ENCODE measurements at regions not wholly inside any gene's neighbourhood (a gene's known extent, or its start where the extent isn't known, plus 50 kb on each side); places are given as distances from the start of the nearest gene placed in this dataset.
A peak's percentile ranks its signal among the peaks of the same experiment; 100 is the strongest.

DNA sequence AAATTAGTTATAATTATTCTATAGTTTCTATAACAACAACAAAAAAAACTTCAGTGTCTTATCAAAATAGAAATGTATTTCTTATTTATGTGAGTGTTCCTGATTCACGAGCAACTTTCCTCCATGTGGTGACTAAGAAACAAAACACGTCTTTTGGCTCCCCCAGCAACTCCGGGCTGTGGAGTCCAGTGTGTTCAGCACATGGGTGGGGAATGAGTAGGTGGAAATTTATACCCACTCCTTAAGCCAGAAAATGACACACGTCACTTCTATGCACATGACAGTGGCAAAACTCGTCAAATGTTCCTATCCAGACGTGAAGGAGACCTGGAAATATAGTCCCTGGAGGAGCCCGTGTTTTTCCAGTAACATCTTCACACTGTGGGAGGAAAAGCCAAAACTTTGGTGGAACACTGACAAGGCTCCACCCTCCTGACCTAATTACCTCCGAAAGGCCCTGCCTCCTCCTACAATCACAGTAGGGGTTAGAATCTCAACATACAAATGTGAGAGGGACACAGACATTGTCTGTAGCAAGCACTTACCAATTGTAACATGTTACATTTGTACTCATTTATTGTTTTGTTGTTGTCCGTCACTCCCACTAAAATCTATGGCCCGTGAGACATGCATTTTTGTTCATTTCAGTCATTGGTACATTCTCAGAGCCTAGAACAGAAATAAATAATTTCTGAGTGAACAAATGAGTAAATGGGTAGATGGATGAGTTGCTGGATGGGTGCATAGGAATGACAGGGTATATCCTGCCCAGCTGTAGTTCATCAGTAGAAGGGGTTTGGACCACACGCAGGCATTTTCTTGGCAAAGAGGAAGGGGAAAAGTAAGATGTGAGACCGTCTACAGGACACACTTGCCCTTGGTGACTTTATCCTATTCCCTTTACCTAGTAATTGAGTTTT, 605.8 kb upstream of the TENM3 start:
- TF ChIP-seq, protein P1, sequence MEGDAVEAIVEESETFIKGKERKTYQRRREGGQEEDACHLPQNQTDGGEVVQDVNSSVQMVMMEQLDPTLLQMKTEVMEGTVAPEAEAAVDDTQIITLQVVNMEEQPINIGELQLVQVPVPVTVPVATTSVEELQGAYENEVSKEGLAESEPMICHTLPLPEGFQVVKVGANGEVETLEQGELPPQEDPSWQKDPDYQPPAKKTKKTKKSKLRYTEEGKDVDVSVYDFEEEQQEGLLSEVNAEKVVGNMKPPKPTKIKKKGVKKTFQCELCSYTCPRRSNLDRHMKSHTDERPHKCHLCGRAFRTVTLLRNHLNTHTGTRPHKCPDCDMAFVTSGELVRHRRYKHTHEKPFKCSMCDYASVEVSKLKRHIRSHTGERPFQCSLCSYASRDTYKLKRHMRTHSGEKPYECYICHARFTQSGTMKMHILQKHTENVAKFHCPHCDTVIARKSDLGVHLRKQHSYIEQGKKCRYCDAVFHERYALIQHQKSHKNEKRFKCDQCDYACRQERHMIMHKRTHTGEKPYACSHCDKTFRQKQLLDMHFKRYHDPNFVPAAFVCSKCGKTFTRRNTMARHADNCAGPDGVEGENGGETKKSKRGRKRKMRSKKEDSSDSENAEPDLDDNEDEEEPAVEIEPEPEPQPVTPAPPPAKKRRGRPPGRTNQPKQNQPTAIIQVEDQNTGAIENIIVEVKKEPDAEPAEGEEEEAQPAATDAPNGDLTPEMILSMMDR (IDR thresholded peaks at IDR 0.05): no peak
- intact Hi-C loops (cut with DNase I): no loop called here

DNA sequence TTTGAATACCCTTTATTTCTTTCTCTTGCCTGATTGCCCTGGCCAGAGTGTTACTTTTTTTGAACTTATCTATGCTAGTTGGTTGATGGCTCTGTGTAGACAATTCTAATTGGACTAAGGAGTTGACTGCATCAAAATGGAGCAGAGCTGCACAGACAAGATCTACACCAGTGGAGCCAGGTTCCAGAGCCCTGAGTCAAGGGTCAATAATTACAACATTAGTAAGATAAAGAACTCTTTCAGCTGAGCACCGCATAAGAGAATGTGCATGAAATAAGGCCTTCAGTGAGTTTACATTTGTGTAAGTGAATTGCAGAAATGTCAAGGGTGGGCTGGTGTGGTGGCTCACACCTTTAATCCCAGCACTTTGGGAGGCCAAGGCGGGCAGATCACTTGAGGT, 599.7 kb upstream of the TENM3 start:
- Histone ChIP-seq H3K27ac (no peak overlapping the region), H3K4me1 (no peaks in the 10 kb centered on the region), H3K4me3 (no peak overlapping the region), H3K27me3 (no peaks in the 10 kb centered on the region), H3K36me3 (no peaks in the 10 kb centered on the region), H3K9me3 (peaks cover 0 to 6% of the 10 kb centered on the region in 2 donors)
- ATAC-seq (no peak), DNase-seq (no peak)
- TF ChIP-seq, protein P1 (IDR thresholded peaks at IDR 0.05): no peak
- intact Hi-C loops (cut with DNase I): no loop called here

More for the DNA sequence above, 605.8 kb upstream of the TENM3 start:
- Histone ChIP-seq H3K4me3 (no peak overlapping the region), H3K9me3 (peaks cover 0 to 1% of the 10 kb centered on the region in 2 donors), H3K27me3 (no peaks in the 10 kb centered on the region), H3K4me1 (no peaks in the 10 kb centered on the region), H3K36me3 (no peaks in the 10 kb centered on the region), H3K27ac (no peak overlapping the region)
- DNase-seq: no peak
- ATAC-seq: no peak

GRCh38 chr4:181645489-181645888, 597.7 kb upstream of the TENM3 start:
- ATAC-seq (no peak), DNase-seq (no peak)
- Histone ChIP-seq H3K9me3 (peaks cover 0 to 6% of the 10 kb centered on the region in 2 donors), H3K27me3 (no peaks in the 10 kb centered on the region), H3K27ac (no peak overlapping the region), H3K36me3 (no peaks in the 10 kb centered on the region), H3K4me1 (no peaks in the 10 kb centered on the region), H3K4me3 (no peak overlapping the region)
- intact Hi-C loops (cut with DNase I): no loop called here
- TF ChIP-seq, protein P1 (IDR thresholded peaks at IDR 0.05): no peak

DNA sequence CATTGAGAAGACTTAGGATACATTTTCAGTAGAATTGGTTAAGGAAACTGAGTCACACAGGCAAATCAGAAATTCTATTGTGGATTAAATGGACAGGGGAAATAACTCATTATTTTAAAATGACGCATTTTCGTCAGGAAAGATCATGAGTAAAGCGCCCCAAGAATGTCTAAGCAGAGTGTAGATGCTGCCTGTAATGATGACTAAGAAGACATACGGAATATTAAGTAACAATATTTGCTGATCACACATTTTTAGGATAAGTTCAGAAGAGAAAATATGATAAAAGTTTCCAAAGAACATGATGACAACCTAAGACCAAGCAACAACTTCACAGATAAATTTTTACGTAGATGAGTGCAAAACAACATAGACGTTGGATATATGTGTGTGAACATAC, 596.3 kb upstream of the TENM3 start:
- Histone ChIP-seq H3K4me3 (no peak overlapping the region), H3K36me3 (no peaks in the 10 kb centered on the region), H3K27me3 (no peaks in the 10 kb centered on the region), H3K27ac (no peak overlapping the region), H3K4me1 (no peaks in the 10 kb centered on the region), H3K9me3 (peaks cover 0 to 6% of the 10 kb centered on the region in 2 donors)
- DNase-seq (no peak), ATAC-seq (no peak)
- TF ChIP-seq, protein P1 (IDR thresholded peaks at IDR 0.05): no peak
- intact Hi-C loops (cut with DNase I): no loop called here

- TF ChIP-seq, protein P1 (IDR thresholded peaks at IDR 0.05): no peak
- Histone ChIP-seq H3K4me3 (no peak overlapping the region), H3K27me3 (no peaks in the 10 kb centered on the region), H3K36me3 (no peaks in the 10 kb centered on the region), H3K27ac (no peak overlapping the region), H3K4me1 (no peaks in the 10 kb centered on the region), H3K9me3 (peaks cover 0 to 3% of the 10 kb centered on the region in 2 donors)
- ATAC-seq (no peak), DNase-seq (peak in 1 of 4 donors; percentile 1)
- intact Hi-C loops (cut with DNase I): no loop called here
These were observed 595.6 kb upstream of the TENM3 start for GRCh38 chr4:181647396-181648147.
